GM19025 (cell line): ENCODE measurements at regions not wholly inside any gene's neighbourhood (a gene's known extent, or its start where the extent isn't known, plus 50 kb on each side); places are given as distances from the start of the nearest gene placed in this dataset.

Source experiments
- ATAC-seq: cut with Tn5 transposase; IDR thresholded peaks from one replicate; pipeline ENCODE4 v1.9.1; 2021; ENCODE audit warnings: mild to moderate bottlenecking, low read depth, moderate library complexity; ENCODE audit not compliant: unreplicated experiment

GRCh38 chr4:123256901-123257300 lies 139.7 kb upstream of the SPRY1 start:
- ATAC-seq, result no peak

GRCh38 chr4:123257591-123257990 lies 139.0 kb upstream of the SPRY1 start:
- ATAC-seq, result no peak

- no peak for ATAC-seq
Observed at GRCh38 chr4:123259676-123260646, 136.6 kb upstream of the SPRY1 start.

GRCh38 chr4:123260653-123261052 lies 135.9 kb upstream of the SPRY1 start:
- no peak for ATAC-seq

- ATAC-seq, result no peak
Observed at GRCh38 chr4:123262080-123262479, 134.5 kb upstream of the SPRY1 start.

GRCh38 chr4:123265443-123265842 lies 131.2 kb upstream of the SPRY1 start:
- ATAC-seq, result no peak

- ATAC-seq, result no peak
Observed at GRCh38 chr4:123266221-123266620, 130.4 kb upstream of the SPRY1 start.

- no peak for ATAC-seq
Observed at GRCh38 chr4:123278755-123279154, 117.8 kb upstream of the SPRY1 start.

- no peak for ATAC-seq
Observed at GRCh38 chr4:123283371-123283895, 113.2 kb upstream of the SPRY1 start.

GRCh38 chr4:123284168-123284567 lies 112.4 kb upstream of the SPRY1 start:
- ATAC-seq, result no peak

GRCh38 chr4:123286903-123287466 lies 109.6 kb upstream of the SPRY1 start:
- ATAC-seq, result no peak

GRCh38 chr4:123288309-123289025 lies 108.1 kb upstream of the SPRY1 start:
- peak; percentile 65 for ATAC-seq

- no peak for ATAC-seq
Observed at GRCh38 chr4:123291329-123291728, 105.3 kb upstream of the SPRY1 start.

GRCh38 chr4:123297836-123298235 lies 98.8 kb upstream of the SPRY1 start:
- no peak for ATAC-seq

GRCh38 chr4:123298261-123298660 lies 98.3 kb upstream of the SPRY1 start:
- no peak for ATAC-seq

- no peak for ATAC-seq
Observed at GRCh38 chr4:123298801-123299200, 97.8 kb upstream of the SPRY1 start.

- ATAC-seq, result no peak
Observed at GRCh38 chr4:123299212-123299691, 97.3 kb upstream of the SPRY1 start.

- ATAC-seq, result no peak
Observed at GRCh38 chr4:123300222-123301039, 96.2 kb upstream of the SPRY1 start.

- ATAC-seq, result no peak
Observed at GRCh38 chr4:123301923-123302322, 94.7 kb upstream of the SPRY1 start.
